HepG2 (cell line): ENCODE measurements at regions not wholly inside any gene's neighbourhood (a gene's known extent, or its start where the extent isn't known, plus 50 kb on each side); places are given as distances from the start of the nearest gene placed in this dataset.

Experiments
- HNRNPL ChIP-seq: fragments of 200-400 bp; formaldehyde crosslinking; IDR thresholded peaks from 2 replicates; pipeline ENCODE4 v1.6.1; 2017; ENCODE audit warnings: mild to moderate bottlenecking, low read depth, low read length
- JUNB ChIP-seq: sonication (generic); formaldehyde crosslinking; IDR thresholded peaks from 2 replicates; pipeline ENCODE4 v1.8.0; 2022; ENCODE audit warnings: missing genetic modification reagents, mild to moderate bottlenecking, borderline replicate concordance
- ZBTB1 ChIP-seq: sonication (generic); formaldehyde crosslinking; IDR thresholded peaks from 2 replicates; pipeline ENCODE4 v1.4.0; 2020; ENCODE audit warnings: missing genetic modification reagents, borderline replicate concordance

GRCh38 chr5:31113666-31114350 is 79.7 kb upstream of the CDH6 start:
- TF ChIP-seq HNRNPL (no peak), ZBTB1 (CRISPR knock-in tag) (no peak), JUNB (CRISPR knock-in tag) (no peak)
